K562 (cell line): ENCODE measurements at regions not wholly inside any gene's neighbourhood (a gene's known extent, or its start where the extent isn't known, plus 50 kb on each side); places are given as distances from the start of the nearest gene placed in this dataset.

ENCODE experiments used
- HCFC1 ChIP-seq: IDR thresholded peaks from 2 replicates; pipeline ENCODE4 v1.6.1; 2012; ENCODE audit warnings: low read depth, low read length, improper control_type of control experiment
- SP2 ChIP-seq: IDR thresholded peaks from 2 replicates; pipeline ENCODE4 v1.6.1; 2011; ENCODE audit warnings: mild to moderate bottlenecking, low read depth, low read length, moderate library complexity; ENCODE audit not compliant: poor library complexity, severe bottlenecking; ENCODE audit errors: extremely low read depth
- ZNF766 ChIP-seq: fragments of 200-800 bp; sonication (Bioruptor generic); conservative IDR thresholded peaks from 2 replicates; pipeline ENCODE4 v1.6.1; 2016; ENCODE audit warnings: missing genetic modification characterization, missing compliant biosample characterization
- TF ChIP-seq, protein P1 (sequence below): sonication (generic); formaldehyde crosslinking; IDR thresholded peaks from 2 replicates; pipeline ENCODE4 v1.8.1; 2023; ENCODE audit warnings: mild to moderate bottlenecking, missing genetic modification reagents

DNA sequence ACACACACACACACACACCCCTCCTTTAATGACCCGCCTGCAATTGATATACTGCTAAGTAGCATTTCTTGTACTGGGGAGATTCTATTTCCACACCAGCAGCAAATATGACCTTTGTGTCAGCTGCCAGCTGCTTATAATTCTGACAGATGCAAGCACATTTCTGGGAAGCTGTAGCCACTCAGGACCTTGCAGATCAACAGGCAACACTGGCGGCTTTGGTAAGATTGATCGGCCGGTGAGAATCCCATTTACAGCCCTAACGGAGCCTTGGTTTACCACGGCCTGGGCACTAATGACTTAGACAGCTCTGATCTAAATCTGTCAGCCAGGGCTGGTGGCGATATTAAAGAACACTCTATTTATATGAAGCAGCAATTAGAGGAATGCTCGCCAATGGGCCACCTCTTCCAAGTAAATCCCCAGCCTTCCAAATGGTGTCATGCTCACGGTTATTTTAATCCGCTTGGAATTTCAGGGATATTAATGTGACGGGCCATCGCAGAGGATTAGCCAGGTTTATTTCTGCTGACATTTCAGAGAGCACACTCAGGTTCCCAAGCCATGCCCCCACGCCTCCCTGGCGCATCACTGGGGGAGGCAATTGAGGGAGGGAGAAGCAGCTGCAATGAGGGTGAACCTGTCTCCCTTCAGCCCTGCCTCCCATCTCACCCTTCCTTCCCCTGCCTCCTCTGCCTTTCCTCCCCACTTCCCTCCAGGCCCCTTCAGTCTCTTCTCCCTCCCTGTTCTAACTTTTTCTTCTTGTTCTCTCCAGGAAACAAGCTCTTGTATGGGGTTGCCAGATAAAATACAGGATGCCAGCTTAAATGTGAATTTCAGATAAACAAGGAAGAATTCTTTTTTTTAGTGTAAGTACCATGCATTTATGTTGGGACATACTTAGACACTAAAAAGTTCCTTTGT, 287.0 kb downstream of the TLE3 start:
- no peak for TF ChIP-seq SP2
- TF ChIP-seq, protein P1, sequence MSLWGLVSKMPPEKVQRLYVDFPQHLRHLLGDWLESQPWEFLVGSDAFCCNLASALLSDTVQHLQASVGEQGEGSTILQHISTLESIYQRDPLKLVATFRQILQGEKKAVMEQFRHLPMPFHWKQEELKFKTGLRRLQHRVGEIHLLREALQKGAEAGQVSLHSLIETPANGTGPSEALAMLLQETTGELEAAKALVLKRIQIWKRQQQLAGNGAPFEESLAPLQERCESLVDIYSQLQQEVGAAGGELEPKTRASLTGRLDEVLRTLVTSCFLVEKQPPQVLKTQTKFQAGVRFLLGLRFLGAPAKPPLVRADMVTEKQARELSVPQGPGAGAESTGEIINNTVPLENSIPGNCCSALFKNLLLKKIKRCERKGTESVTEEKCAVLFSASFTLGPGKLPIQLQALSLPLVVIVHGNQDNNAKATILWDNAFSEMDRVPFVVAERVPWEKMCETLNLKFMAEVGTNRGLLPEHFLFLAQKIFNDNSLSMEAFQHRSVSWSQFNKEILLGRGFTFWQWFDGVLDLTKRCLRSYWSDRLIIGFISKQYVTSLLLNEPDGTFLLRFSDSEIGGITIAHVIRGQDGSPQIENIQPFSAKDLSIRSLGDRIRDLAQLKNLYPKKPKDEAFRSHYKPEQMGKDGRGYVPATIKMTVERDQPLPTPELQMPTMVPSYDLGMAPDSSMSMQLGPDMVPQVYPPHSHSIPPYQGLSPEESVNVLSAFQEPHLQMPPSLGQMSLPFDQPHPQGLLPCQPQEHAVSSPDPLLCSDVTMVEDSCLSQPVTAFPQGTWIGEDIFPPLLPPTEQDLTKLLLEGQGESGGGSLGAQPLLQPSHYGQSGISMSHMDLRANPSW (CRISPR knock-in tag) = no peak
- TF ChIP-seq HCFC1 = no peak
- no peak for TF ChIP-seq ZNF766 (CRISPR knock-in tag)
